Liver (tissue), 8 donors: ENCODE measurements at regions not wholly inside any gene's neighbourhood (a gene's known extent, or its start where the extent isn't known, plus 50 kb on each side); places are given as distances from the start of the nearest gene placed in this dataset.

Experiments used
- DNase-seq: peaks from one replicate; pipeline ENCODE4 v3.0.0-alpha.2; 2017; ENCODE audit warnings: low spot score
- H3K27ac ChIP-seq, 2 donors: one replicate each; pipeline ENCODE4 v1.7.0; 2013; ENCODE audit warnings: inconsistent platforms in 2 of 2, low read length in 2 of 2, control low read depth in 1 of 2, low read depth in 1 of 2, mild to moderate bottlenecking in 1 of 2
- H3K27me3 ChIP-seq, 4 donors: one replicate each; pipeline versions ENCODE4 v1.6.1 to v1.7.0; 2013; ENCODE audit warnings: low read length in 3 of 4, inconsistent platforms in 1 of 4, mild to moderate bottlenecking in 1 of 4, moderate library complexity in 1 of 4; ENCODE audit not compliant: control insufficient read depth in 4 of 4, insufficient read depth in 4 of 4
- H3K36me3 ChIP-seq, 4 donors: one replicate each; pipeline versions ENCODE4 v1.6.1 to v1.7.0; 2013; ENCODE audit warnings: low read length in 3 of 4, mild to moderate bottlenecking in 3 of 4, low read depth in 1 of 4, moderate library complexity in 1 of 4; ENCODE audit not compliant: control insufficient read depth in 4 of 4, insufficient read depth in 3 of 4
- H3K4me1 ChIP-seq, 4 donors: one replicate each; pipeline versions ENCODE4 v1.6.1 to v1.7.0; 2013; ENCODE audit warnings: low read length in 3 of 4, mild to moderate bottlenecking in 3 of 4, moderate library complexity in 1 of 4; ENCODE audit not compliant: control insufficient read depth in 4 of 4, insufficient read depth in 4 of 4
- H3K4me3 ChIP-seq, 3 donors: one replicate each; pipeline versions ENCODE4 v1.6.1 to v1.7.0; 2013; ENCODE audit warnings: low read length in 3 of 3, control low read depth in 1 of 3, low read depth in 1 of 3, mild to moderate bottlenecking in 1 of 3
- H3K9ac ChIP-seq, 2 donors: one replicate each; pipeline ENCODE4 v1.7.0; 2013; ENCODE audit warnings: low read length in 2 of 2, mild to moderate bottlenecking in 2 of 2, moderate library complexity in 2 of 2, control low read depth in 1 of 2, low read depth in 1 of 2
- H3K9me3 ChIP-seq, 4 donors: one replicate each; pipeline versions ENCODE4 v1.6.1 to v1.7.0; 2013; ENCODE audit warnings: low read length in 3 of 4; ENCODE audit not compliant: control insufficient read depth in 4 of 4
- ATF3 ChIP-seq: IDR thresholded peaks from 2 replicates; pipeline ENCODE4 v1.6.1; 2016; ENCODE audit warnings: antibody characterized with exemption
- EGR1 ChIP-seq, 2 donors: IDR thresholded peaks; 2 replicates each; pipeline ENCODE4 v1.6.1; 2016 to 2018; ENCODE audit warnings: antibody characterized with exemption in 2 of 2, low read depth in 2 of 2
- FOXA1 ChIP-seq: IDR thresholded peaks from 2 replicates; pipeline ENCODE4 v1.6.1; 2016; ENCODE audit warnings: antibody characterized with exemption
- FOXA2 ChIP-seq: IDR thresholded peaks from 2 replicates; pipeline ENCODE4 v1.6.1; 2016; ENCODE audit warnings: antibody characterized with exemption
- GABPA ChIP-seq, 2 donors: IDR thresholded peaks in 1 of 2; conservative IDR thresholded peaks in 1 of 2; 2 replicates each; pipeline ENCODE4 v1.6.1; 2016; ENCODE audit warnings: antibody characterized with exemption in 2 of 2, mild to moderate bottlenecking in 1 of 2, moderate library complexity in 1 of 2
- HNF4A ChIP-seq, 2 donors: conservative IDR thresholded peaks; 2 replicates each; pipeline ENCODE4 v1.6.1; 2016; ENCODE audit warnings: antibody characterized with exemption in 2 of 2, mild to moderate bottlenecking in 2 of 2
- HNF4G ChIP-seq: IDR thresholded peaks from 2 replicates; pipeline ENCODE4 v1.6.1; 2016; ENCODE audit warnings: antibody characterized with exemption
- JUND ChIP-seq, 2 donors: IDR thresholded peaks; 2 replicates each; pipeline ENCODE4 v1.6.1; 2016; ENCODE audit warnings: antibody characterized with exemption in 2 of 2
- NR2F2 ChIP-seq: IDR thresholded peaks from 2 replicates; pipeline ENCODE4 v1.6.1; 2016; ENCODE audit warnings: antibody characterized with exemption
- RAD21 ChIP-seq, 2 donors: IDR thresholded peaks; 2 replicates each; pipeline ENCODE4 v1.6.1; 2016; ENCODE audit warnings: antibody characterized with exemption in 2 of 2, mild to moderate bottlenecking in 2 of 2
- RXRA ChIP-seq, 2 donors: IDR thresholded peaks; 2 replicates each; pipeline ENCODE4 v1.6.1; 2017 to 2018; ENCODE audit warnings: antibody characterized with exemption in 2 of 2, mild to moderate bottlenecking in 1 of 2
- SP1 ChIP-seq: IDR thresholded peaks from 2 replicates; pipeline ENCODE4 v1.6.1; 2018; ENCODE audit warnings: antibody characterized with exemption, mild to moderate bottlenecking
- TAF1 ChIP-seq: conservative IDR thresholded peaks from 2 replicates; pipeline ENCODE4 v1.6.1; 2016; ENCODE audit warnings: antibody characterized with exemption, mild to moderate bottlenecking
- YY1 ChIP-seq: IDR thresholded peaks from 2 replicates; pipeline ENCODE4 v1.6.1; 2016; ENCODE audit warnings: antibody characterized with exemption, mild to moderate bottlenecking
- WGBS: extraction: QIAGEN DNeasy Blood & Tissue Kit; methylation state at CpG from one replicate; pipeline ENCODE4 v1.1.7; 2013; 5-methylcytosine and 5-hydroxymethylcytosine counted together
- TF ChIP-seq, protein P1 (sequence below): fragments of 150-350 bp; IDR thresholded peaks from 2 replicates; pipeline ENCODE4 v1.5.1; 2017; ENCODE audit warnings: improper control_type of control experiment, low read depth, low read length; ENCODE audit not compliant: missing input control
- TF ChIP-seq, protein P2 (sequence below): IDR thresholded peaks from 2 replicates; pipeline ENCODE4 v1.6.1; 2016; ENCODE audit warnings: antibody characterized with exemption
- TF ChIP-seq, protein P3 (sequence below): IDR thresholded peaks from 2 replicates; pipeline ENCODE4 v1.6.1; 2016; ENCODE audit warnings: antibody characterized with exemption, mild to moderate bottlenecking
- donor health status: healthy.
- donor health status: healthy.
- donor health status: healthy.
- donor health status: healthy.
- donor health status: healthy.

- TF ChIP-seq FOXA1 (no peak), TAF1 (no peak), YY1 (no peak), EGR1 (IDR thresholded peaks at IDR 0.05; ENCODE audit: low read depth in 2 of 2) (no peak), RAD21 (IDR thresholded peaks at IDR 0.05) (no peak), HNF4A (conservative IDR thresholded peaks at IDR 0.05) (no peak), NR2F2 (no peak), SP1 (no peak), ATF3 (no peak), FOXA2 (no peak), JUND (IDR thresholded peaks at IDR 0.05) (no peak), GABPA (IDR thresholded peaks at IDR 0.05 in 1 of 2, conservative IDR thresholded peaks at IDR 0.05 in 1 of 2) (no peak), HNF4G (no peak), RXRA (IDR thresholded peaks at IDR 0.05) (no peak)
- TF ChIP-seq, protein P1, sequence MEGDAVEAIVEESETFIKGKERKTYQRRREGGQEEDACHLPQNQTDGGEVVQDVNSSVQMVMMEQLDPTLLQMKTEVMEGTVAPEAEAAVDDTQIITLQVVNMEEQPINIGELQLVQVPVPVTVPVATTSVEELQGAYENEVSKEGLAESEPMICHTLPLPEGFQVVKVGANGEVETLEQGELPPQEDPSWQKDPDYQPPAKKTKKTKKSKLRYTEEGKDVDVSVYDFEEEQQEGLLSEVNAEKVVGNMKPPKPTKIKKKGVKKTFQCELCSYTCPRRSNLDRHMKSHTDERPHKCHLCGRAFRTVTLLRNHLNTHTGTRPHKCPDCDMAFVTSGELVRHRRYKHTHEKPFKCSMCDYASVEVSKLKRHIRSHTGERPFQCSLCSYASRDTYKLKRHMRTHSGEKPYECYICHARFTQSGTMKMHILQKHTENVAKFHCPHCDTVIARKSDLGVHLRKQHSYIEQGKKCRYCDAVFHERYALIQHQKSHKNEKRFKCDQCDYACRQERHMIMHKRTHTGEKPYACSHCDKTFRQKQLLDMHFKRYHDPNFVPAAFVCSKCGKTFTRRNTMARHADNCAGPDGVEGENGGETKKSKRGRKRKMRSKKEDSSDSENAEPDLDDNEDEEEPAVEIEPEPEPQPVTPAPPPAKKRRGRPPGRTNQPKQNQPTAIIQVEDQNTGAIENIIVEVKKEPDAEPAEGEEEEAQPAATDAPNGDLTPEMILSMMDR: no peak
- TF ChIP-seq, protein P2, sequence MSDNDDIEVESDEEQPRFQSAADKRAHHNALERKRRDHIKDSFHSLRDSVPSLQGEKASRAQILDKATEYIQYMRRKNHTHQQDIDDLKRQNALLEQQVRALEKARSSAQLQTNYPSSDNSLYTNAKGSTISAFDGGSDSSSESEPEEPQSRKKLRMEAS: no peak
- TF ChIP-seq, protein P3, sequence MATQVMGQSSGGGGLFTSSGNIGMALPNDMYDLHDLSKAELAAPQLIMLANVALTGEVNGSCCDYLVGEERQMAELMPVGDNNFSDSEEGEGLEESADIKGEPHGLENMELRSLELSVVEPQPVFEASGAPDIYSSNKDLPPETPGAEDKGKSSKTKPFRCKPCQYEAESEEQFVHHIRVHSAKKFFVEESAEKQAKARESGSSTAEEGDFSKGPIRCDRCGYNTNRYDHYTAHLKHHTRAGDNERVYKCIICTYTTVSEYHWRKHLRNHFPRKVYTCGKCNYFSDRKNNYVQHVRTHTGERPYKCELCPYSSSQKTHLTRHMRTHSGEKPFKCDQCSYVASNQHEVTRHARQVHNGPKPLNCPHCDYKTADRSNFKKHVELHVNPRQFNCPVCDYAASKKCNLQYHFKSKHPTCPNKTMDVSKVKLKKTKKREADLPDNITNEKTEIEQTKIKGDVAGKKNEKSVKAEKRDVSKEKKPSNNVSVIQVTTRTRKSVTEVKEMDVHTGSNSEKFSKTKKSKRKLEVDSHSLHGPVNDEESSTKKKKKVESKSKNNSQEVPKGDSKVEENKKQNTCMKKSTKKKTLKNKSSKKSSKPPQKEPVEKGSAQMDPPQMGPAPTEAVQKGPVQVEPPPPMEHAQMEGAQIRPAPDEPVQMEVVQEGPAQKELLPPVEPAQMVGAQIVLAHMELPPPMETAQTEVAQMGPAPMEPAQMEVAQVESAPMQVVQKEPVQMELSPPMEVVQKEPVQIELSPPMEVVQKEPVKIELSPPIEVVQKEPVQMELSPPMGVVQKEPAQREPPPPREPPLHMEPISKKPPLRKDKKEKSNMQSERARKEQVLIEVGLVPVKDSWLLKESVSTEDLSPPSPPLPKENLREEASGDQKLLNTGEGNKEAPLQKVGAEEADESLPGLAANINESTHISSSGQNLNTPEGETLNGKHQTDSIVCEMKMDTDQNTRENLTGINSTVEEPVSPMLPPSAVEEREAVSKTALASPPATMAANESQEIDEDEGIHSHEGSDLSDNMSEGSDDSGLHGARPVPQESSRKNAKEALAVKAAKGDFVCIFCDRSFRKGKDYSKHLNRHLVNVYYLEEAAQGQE: no peak
- DNase-seq: no peak
- H3K4me1 ChIP-seq: peaks cover 2 to 15% (median 11%) of the 10 kb centered on the region in 4 donors
- H3K27ac ChIP-seq: no peak overlapping the region
- H3K36me3 ChIP-seq: no peaks in the 10 kb centered on the region
- H3K27me3 ChIP-seq: no peaks in the 10 kb centered on the region
- H3K4me3 ChIP-seq: no peak overlapping the region
- 90% methylated on average over 5 of the region's 5 CpGs for WGBS
- H3K9me3 ChIP-seq: peaks cover 0 to 5% (median 0%) of the 10 kb centered on the region in 4 donors
- no peak overlapping the region for H3K9ac ChIP-seq
Measured at GRCh38 chr4:1583859-1584258, 100.3 kb downstream of the FAM53A start.

- Histone ChIP-seq H3K27ac (no peak overlapping the region), H3K9me3 (peaks cover 0 to 3% (median 0%) of the 10 kb centered on the region in 4 donors), H3K4me1 (peaks cover 2 to 18% (median 13%) of the 10 kb centered on the region in 4 donors), H3K4me3 (no peak overlapping the region), H3K36me3 (no peaks in the 10 kb centered on the region), H3K9ac (no peak overlapping the region), H3K27me3 (no peaks in the 10 kb centered on the region)
- 91% methylated on average over 15 of the region's 15 CpGs for WGBS
- DNase-seq: no peak
- no peak for TF ChIP-seq HNF4A (conservative IDR thresholded peaks at IDR 0.05)
- TF ChIP-seq FOXA1: no peak
- TF ChIP-seq HNF4G: no peak
- TF ChIP-seq, protein P3: no peak
- TF ChIP-seq FOXA2: no peak
- no peak for TF ChIP-seq RAD21 (IDR thresholded peaks at IDR 0.05)
- TF ChIP-seq, protein P1: no peak
- TF ChIP-seq EGR1 (IDR thresholded peaks at IDR 0.05; ENCODE audit: low read depth in 2 of 2): no peak
Measured at GRCh38 chr4:1583051-1583785, 100.9 kb downstream of the FAM53A start.
